A549 (cell line): ENCODE measurements at regions not wholly inside any gene's neighbourhood (a gene's known extent, or its start where the extent isn't known, plus 50 kb on each side); places are given as distances from the start of the nearest gene placed in this dataset.

Source experiments
- ATAC-seq, 2 experiments: fragments of 200-7000 bp in 1 of 2; fragments of >200 bp in 1 of 2; cut with Nextera tagmentation in 1 of 2; cut with Tn5 transposase in 1 of 2; 3 replicates each; pipeline versions ENCODE4 v1.8.0 to v1.9.1; 2018 to 2020; ENCODE audit warnings: mild to moderate bottlenecking in 1 of 2, moderate library complexity in 1 of 2
- CTCF ChIA-PET: fragments of 300-600 bp; sonication (Branson Sonifier 250); formaldehyde crosslinking; extraction: SDS; loops from one replicate; lab custom pipeline; 2021; ENCODE audit warnings: antibody characterized with exemption, inconsistent platforms; lab: Yijun Ruan, JAX
- POLR2A ChIA-PET: fragments of 350-600 bp; formaldehyde crosslinking; extraction: SDS; loops from one replicate; lab custom pipeline; 2021; ENCODE audit warnings: antibody characterized with exemption, inconsistent platforms; lab: Yijun Ruan, JAX
- DNase-seq, 2 experiments: peaks; one replicate each; pipeline versions ENCODE4 v3.0.0 to v3.0.0-alpha.2; 2011 to 2016; ENCODE audit warnings: low read depth in 1 of 2, low spot score in 1 of 2
- FAIRE-seq: peaks from 2 replicates; lab custom pipeline; 2011; peaks lifted over from hg19 to GRCh38; lab: Jason Lieb, UNC
- H3K27ac ChIP-seq, 2 experiments: fragments of >200 bp; sonication (Bioruptor Twin); formaldehyde crosslinking; 3 replicates each; pipeline ENCODE4 v1.5.1; 2016 to 2017
- H3K4me1 ChIP-seq: fragments of >200 bp; sonication (Bioruptor Twin); formaldehyde crosslinking; 3 replicates; pipeline ENCODE4 v1.6.1; 2016
- H3K4me2 ChIP-seq: fragments of >200 bp; sonication (Bioruptor Twin); formaldehyde crosslinking; 3 replicates; pipeline ENCODE4 v1.6.1; 2016
- H3K4me3 ChIP-seq: fragments of >200 bp; sonication (Bioruptor Twin); formaldehyde crosslinking; 3 replicates; pipeline ENCODE4 v1.5.1; 2016
- H3K9me3 ChIP-seq: fragments of >200 bp; sonication (Bioruptor Twin); formaldehyde crosslinking; 3 replicates; pipeline ENCODE4 v1.6.1; 2016
- BCL3 ChIP-seq: fragments of >200 bp; sonication (Bioruptor Twin); formaldehyde crosslinking; IDR thresholded peaks from 3 replicates; pipeline ENCODE4 v1.6.1; 2016
- BHLHE40 ChIP-seq: IDR thresholded peaks from 2 replicates; pipeline ENCODE4 v1.6.1; 2012; ENCODE audit warnings: low read depth, low read length, inconsistent platforms
- EHMT2 ChIP-seq: fragments of 200-600 bp; sonication (generic); IDR thresholded peaks from 2 replicates; pipeline ENCODE4 v1.6.1; 2016; ENCODE audit warnings: antibody characterized with exemption, low read depth, mild to moderate bottlenecking, moderate library complexity
- ESRRA ChIP-seq: fragments of 150-350 bp; IDR thresholded peaks from 2 replicates; pipeline ENCODE4 v1.6.1; 2014; ENCODE audit warnings: mild to moderate bottlenecking, low read length, borderline replicate concordance
- FOSB ChIP-seq: fragments of 250-450 bp; sonication (Bioruptor Pico); IDR thresholded peaks from 2 replicates; pipeline ENCODE4 v1.5.0; 2020; ENCODE audit warnings: mild to moderate bottlenecking, moderate library complexity
- FOXS1 ChIP-seq: fragments of 250-450 bp; sonication (Bioruptor Pico); IDR thresholded peaks from 2 replicates; pipeline ENCODE4 v1.5.0; 2020; ENCODE audit warnings: mild to moderate bottlenecking, moderate library complexity
- GATA3 ChIP-seq: IDR thresholded peaks from 2 replicates; pipeline ENCODE4 v1.6.1; 2012; ENCODE audit warnings: borderline replicate concordance
- HDAC2 ChIP-seq: fragments of 200-600 bp; sonication (generic); IDR thresholded peaks from 2 replicates; pipeline ENCODE4 v1.6.1; 2016
- HOXA7 ChIP-seq: fragments of 250-450 bp; sonication (Bioruptor Pico); IDR thresholded peaks from 2 replicates; pipeline ENCODE4 v1.5.0; 2020; ENCODE audit warnings: mild to moderate bottlenecking, moderate library complexity
- JUN ChIP-seq, 2 experiments: fragments of >200 bp; sonication (Bioruptor Twin); formaldehyde crosslinking; IDR thresholded peaks; 2 replicates in 1 of 2; 3 replicates in 1 of 2; pipeline ENCODE4 v1.6.1; 2016 to 2017
- KDM5A ChIP-seq: fragments of 200-600 bp; sonication (generic); IDR thresholded peaks from 2 replicates; pipeline ENCODE4 v1.6.1; 2016; ENCODE audit warnings: antibody characterized with exemption, mild to moderate bottlenecking
- MYC ChIP-seq: IDR thresholded peaks from 2 replicates; pipeline ENCODE4 v1.6.1; 2012; ENCODE audit warnings: mild to moderate bottlenecking, inconsistent platforms, low read length, improper control_type of control experiment, borderline replicate concordance
- NFE2L2 ChIP-seq: fragments of 150-350 bp; conservative IDR thresholded peaks from 2 replicates; pipeline ENCODE4 v1.6.1; 2014; ENCODE audit warnings: low read length
- NR3C1 ChIP-seq: fragments of >200 bp; sonication (Bioruptor Twin); formaldehyde crosslinking; IDR thresholded peaks from 3 replicates; pipeline ENCODE4 v1.6.1; 2017
- RAD21 ChIP-seq, 2 experiments: fragments of >200 bp in 1 of 2; sonication (Bioruptor Twin) in 1 of 2; formaldehyde crosslinking in 1 of 2; IDR thresholded peaks in 1 of 2; conservative IDR thresholded peaks in 1 of 2; 2 replicates in 1 of 2; 3 replicates in 1 of 2; pipeline ENCODE4 v1.6.1; 2012 to 2018; ENCODE audit warnings: inconsistent platforms in 1 of 2
- RARB ChIP-seq: fragments of 250-450 bp; sonication (Bioruptor Pico); IDR thresholded peaks from 2 replicates; pipeline ENCODE4 v1.8.0; 2021; ENCODE audit warnings: mild to moderate bottlenecking, moderate library complexity
- REST ChIP-seq: fragments of 200-600 bp; sonication (generic); IDR thresholded peaks from 2 replicates; pipeline ENCODE4 v1.6.1; 2016; ENCODE audit warnings: antibody characterized with exemption, mild to moderate bottlenecking, moderate library complexity
- RFX5 ChIP-seq: fragments of 450-650 bp; IDR thresholded peaks from 2 replicates; pipeline ENCODE4 v1.7.1; 2014; ENCODE audit warnings: antibody characterized with exemption, mild to moderate bottlenecking, moderate library complexity
- SMC3 ChIP-seq: fragments of >200 bp; sonication (Bioruptor Twin); formaldehyde crosslinking; IDR thresholded peaks from 3 replicates; pipeline ENCODE4 v1.6.1; 2018; ENCODE audit warnings: inconsistent platforms
- SREBF2 ChIP-seq: fragments of 450-650 bp; IDR thresholded peaks from 2 replicates; pipeline ENCODE4 v1.6.1; 2014; ENCODE audit warnings: mild to moderate bottlenecking, moderate library complexity
- ZC3H11A ChIP-seq: fragments of 450-650 bp; IDR thresholded peaks from 2 replicates; pipeline ENCODE4 v1.6.1; 2014; ENCODE audit warnings: antibody characterized with exemption, mild to moderate bottlenecking
- WGBS: methylation state at CpG from one replicate; pipeline ENCODE4 v1.1.6; 2017; ENCODE audit errors: missing lambda C conversion rate; 5-methylcytosine and 5-hydroxymethylcytosine counted together
- TF ChIP-seq, protein P1 (sequence below): fragments of >200 bp; sonication (Bioruptor Twin); formaldehyde crosslinking; IDR thresholded peaks from 3 replicates; pipeline ENCODE4 v1.5.1; 2016
- TF ChIP-seq, protein P2 (sequence below): IDR thresholded peaks from 2 replicates; pipeline ENCODE4 v1.6.1; 2012; ENCODE audit warnings: low read depth, borderline replicate concordance

- DNase-seq (no peak), ATAC-seq (no peak), FAIRE-seq (no peak)
- no peaks in the 10 kb centered on the region for H3K4me1 ChIP-seq
- H3K9me3 ChIP-seq, result no peaks in the 10 kb centered on the region
- no peak for TF ChIP-seq RFX5
- no peak for TF ChIP-seq NR3C1
- no peak for TF ChIP-seq SMC3
- TF ChIP-seq EHMT2, result no peak
- TF ChIP-seq, protein P1, sequence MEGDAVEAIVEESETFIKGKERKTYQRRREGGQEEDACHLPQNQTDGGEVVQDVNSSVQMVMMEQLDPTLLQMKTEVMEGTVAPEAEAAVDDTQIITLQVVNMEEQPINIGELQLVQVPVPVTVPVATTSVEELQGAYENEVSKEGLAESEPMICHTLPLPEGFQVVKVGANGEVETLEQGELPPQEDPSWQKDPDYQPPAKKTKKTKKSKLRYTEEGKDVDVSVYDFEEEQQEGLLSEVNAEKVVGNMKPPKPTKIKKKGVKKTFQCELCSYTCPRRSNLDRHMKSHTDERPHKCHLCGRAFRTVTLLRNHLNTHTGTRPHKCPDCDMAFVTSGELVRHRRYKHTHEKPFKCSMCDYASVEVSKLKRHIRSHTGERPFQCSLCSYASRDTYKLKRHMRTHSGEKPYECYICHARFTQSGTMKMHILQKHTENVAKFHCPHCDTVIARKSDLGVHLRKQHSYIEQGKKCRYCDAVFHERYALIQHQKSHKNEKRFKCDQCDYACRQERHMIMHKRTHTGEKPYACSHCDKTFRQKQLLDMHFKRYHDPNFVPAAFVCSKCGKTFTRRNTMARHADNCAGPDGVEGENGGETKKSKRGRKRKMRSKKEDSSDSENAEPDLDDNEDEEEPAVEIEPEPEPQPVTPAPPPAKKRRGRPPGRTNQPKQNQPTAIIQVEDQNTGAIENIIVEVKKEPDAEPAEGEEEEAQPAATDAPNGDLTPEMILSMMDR, result no peak
- TF ChIP-seq, protein P2, sequence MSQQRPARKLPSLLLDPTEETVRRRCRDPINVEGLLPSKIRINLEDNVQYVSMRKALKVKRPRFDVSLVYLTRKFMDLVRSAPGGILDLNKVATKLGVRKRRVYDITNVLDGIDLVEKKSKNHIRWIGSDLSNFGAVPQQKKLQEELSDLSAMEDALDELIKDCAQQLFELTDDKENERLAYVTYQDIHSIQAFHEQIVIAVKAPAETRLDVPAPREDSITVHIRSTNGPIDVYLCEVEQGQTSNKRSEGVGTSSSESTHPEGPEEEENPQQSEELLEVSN, result no peak
- no peak for TF ChIP-seq ZC3H11A
- TF ChIP-seq JUN (IDR thresholded peaks at IDR 0.05), result no peak
- no peak for TF ChIP-seq SREBF2
- no peak for TF ChIP-seq HOXA7 (CRISPR knock-in tag)
- TF ChIP-seq BHLHE40, result no peak
- no peak for TF ChIP-seq RARB
- no peak for TF ChIP-seq GATA3
- no peak overlapping the region for H3K4me2 ChIP-seq
- ChIA-PET CTCF (no interaction called here), POLR2A (no interaction called here)
- no peak overlapping the region for H3K27ac ChIP-seq
- no peak overlapping the region for H3K4me3 ChIP-seq
These were observed 288.0 kb upstream of the PLET1 start for GRCh38 chr11:112548641-112549040.

GRCh38 chr11:112553205-112553731 lies 292.6 kb upstream of the PLET1 start:
- TF ChIP-seq REST (no peak), ESRRA (no peak), SMC3 (no peak), FOXS1 (CRISPR knock-in tag) (no peak), NFE2L2 (no peak), FOSB (CRISPR knock-in tag) (no peak), BCL3 (no peak), KDM5A (no peak), RAD21 (conservative IDR thresholded peaks at IDR 0.05 in 1 of 2, IDR thresholded peaks at IDR 0.05 in 1 of 2) (no peak), MYC (no peak), HDAC2 (no peak)
- TF ChIP-seq, protein P1, result no peak
- CTCF ChIA-PET, result interaction anchor here (1.2 kb wide), 1 partner anchor 35 kb away, joined by 3 read pairs; no protein-coding TSS in a partner anchor
- POLR2A ChIA-PET, result no interaction called here
- 38% methylated on average over 4 of the region's 4 CpGs for WGBS
- FAIRE-seq, result no peak
- Histone ChIP-seq H3K4me3 (no peak overlapping the region), H3K4me2 (no peak overlapping the region), H3K27ac (no peak overlapping the region), H3K9me3 (no peaks in the 10 kb centered on the region), H3K4me1 (no peaks in the 10 kb centered on the region)
- ATAC-seq, result no peak
- DNase-seq, result no peak
